ENCODE measurements at regions not wholly inside any gene's neighbourhood (a gene's known extent, or its start where the extent isn't known, plus 50 kb on each side); places are given as distances from the start of the nearest gene placed in this dataset.

GRCh38 chr3:159664006-159664405, 324.6 kb upstream of the IL12A start:
- Histone ChIP-seq H3K4me2 (no peak overlapping the region), H3K36me3 (replicated peaks in 1 of 2; ENCODE audit: control insufficient read depth in 1 of 2, insufficient read depth in 2 of 2, low read length in 1 of 2) (no peaks in the 10 kb centered on the region), H3K79me2 (ENCODE audit: insufficient read depth) (no peaks in the 10 kb centered on the region), H3K9me3 (no peaks in the 10 kb centered on the region), H3K4me3 (ENCODE audit: low read depth in 2 of 2, low read length in 1 of 2) (no peak overlapping the region), H4K20me1 (ENCODE audit: insufficient read depth) (no peaks in the 10 kb centered on the region), H2AFZ (ENCODE audit: low read depth) (no peak overlapping the region), H3K27me3 (ENCODE audit: insufficient read depth) (no peaks in the 10 kb centered on the region), H3F3A (replicated peaks; ENCODE audit: insufficient read depth) (no peaks in the 10 kb centered on the region), H3K9me2 (no peaks in the 10 kb centered on the region), H3K27ac (ENCODE audit: low read depth in 2 of 2, low read length in 1 of 2) (no peak overlapping the region), H3K9ac (no peak overlapping the region), H3K4me1 (ENCODE audit: control insufficient read depth in 1 of 2, insufficient read depth in 2 of 2, low read depth in 1 of 2, low read length in 1 of 2) (peaks cover 0 to 2% of the 10 kb centered on the region in 2 experiments; a peak in 1 of 4 replicates)
- DNase-seq = peak; percentile 53
- WGBS (ENCODE audit: low lambda C conversion rate) = 62% methylated on average over 2 of the region's 2 CpGs
- CTCF ChIA-PET = no interaction called here
- POLR2A ChIA-PET = no interaction called here
- TF ChIP-seq CTCF (IDR thresholded peaks at IDR 0.05) = no peak
- TF ChIP-seq REST (IDR thresholded peaks at IDR 0.05; ENCODE audit: low read depth, low read length) = no peak
- TF ChIP-seq RFX5 (IDR thresholded peaks at IDR 0.05; ENCODE audit: low read length) = no peak
- TF ChIP-seq USF1 (IDR thresholded peaks at IDR 0.05; ENCODE audit: borderline replicate concordance, low read depth) = no peak
- TF ChIP-seq RAD21 (IDR thresholded peaks at IDR 0.05; ENCODE audit: low read length) = no peak
- no peak for TF ChIP-seq NFIC (IDR thresholded peaks at IDR 0.05; ENCODE audit: borderline replicate concordance)
- TF ChIP-seq SMC3 (IDR thresholded peaks at IDR 0.05; ENCODE audit: low read depth, low read length) = no peak
- no peak for TF ChIP-seq FOXM1 (IDR thresholded peaks at IDR 0.05; ENCODE audit: low read depth)
- TF ChIP-seq, protein P1, sequence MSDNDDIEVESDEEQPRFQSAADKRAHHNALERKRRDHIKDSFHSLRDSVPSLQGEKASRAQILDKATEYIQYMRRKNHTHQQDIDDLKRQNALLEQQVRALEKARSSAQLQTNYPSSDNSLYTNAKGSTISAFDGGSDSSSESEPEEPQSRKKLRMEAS (IDR thresholded peaks at IDR 0.05; ENCODE audit: low read depth) = no peak
- TF ChIP-seq, protein P2, sequence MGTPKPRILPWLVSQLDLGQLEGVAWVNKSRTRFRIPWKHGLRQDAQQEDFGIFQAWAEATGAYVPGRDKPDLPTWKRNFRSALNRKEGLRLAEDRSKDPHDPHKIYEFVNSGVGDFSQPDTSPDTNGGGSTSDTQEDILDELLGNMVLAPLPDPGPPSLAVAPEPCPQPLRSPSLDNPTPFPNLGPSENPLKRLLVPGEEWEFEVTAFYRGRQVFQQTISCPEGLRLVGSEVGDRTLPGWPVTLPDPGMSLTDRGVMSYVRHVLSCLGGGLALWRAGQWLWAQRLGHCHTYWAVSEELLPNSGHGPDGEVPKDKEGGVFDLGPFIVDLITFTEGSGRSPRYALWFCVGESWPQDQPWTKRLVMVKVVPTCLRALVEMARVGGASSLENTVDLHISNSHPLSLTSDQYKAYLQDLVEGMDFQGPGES (IDR thresholded peaks at IDR 0.05; ENCODE audit: low read depth, low read length) = no peak
- no peak for TF ChIP-seq MXI1 (IDR thresholded peaks at IDR 0.05; ENCODE audit: low read depth, low read length)
- no peak for TF ChIP-seq ZBTB33 (IDR thresholded peaks at IDR 0.05; ENCODE audit: borderline replicate concordance, low read depth)
- no peak for TF ChIP-seq TCF12 (IDR thresholded peaks at IDR 0.05)
- no peak for TF ChIP-seq CHD2 (IDR thresholded peaks at IDR 0.05; ENCODE audit: low read length, partially characterized antibody)
- TF ChIP-seq NRF1 (IDR thresholded peaks at IDR 0.05; ENCODE audit: low read depth, low read length) = no peak
